GM12878 (cell line): ENCODE measurements at regions not wholly inside any gene's neighbourhood (a gene's known extent, or its start where the extent isn't known, plus 50 kb on each side); places are given as distances from the start of the nearest gene placed in this dataset.

ENCODE experiments used
- ATAC-seq: fragments of 200-7000 bp; cut with Tn5 transposase; 3 replicates; pipeline ENCODE4 v1.9.1; 2020; ENCODE audit warnings: mild to moderate bottlenecking, moderate library complexity
- BruUV-seq: library from RNA; stranded (reverse); fragments of 400-500 nt; replicated peaks from 2 replicates; lab custom pipeline; 2021; lab: Mats Ljungman, UMichigan
- CTCF ChIA-PET: fragments of 300-600 bp; sonication (Branson Sonifier 250); formaldehyde crosslinking; extraction: SDS; loops from one replicate; lab custom pipeline; 2021; ENCODE audit warnings: inconsistent platforms; lab: Yijun Ruan, JAX
- POLR2A ChIA-PET: fragments of 350-600 bp; formaldehyde crosslinking; extraction: SDS; loops from one replicate; lab custom pipeline; 2021; ENCODE audit warnings: inconsistent platforms; lab: Charles Lee
- RAD21 ChIA-PET: fragments of 300-600 bp; sonication (Branson Sonifier 250); formaldehyde crosslinking; loops from one replicate; lab custom pipeline; 2023; ENCODE audit warnings: antibody characterized with exemption; ENCODE audit not compliant: unreplicated experiment; lab: Charles Lee
- SMC1A ChIA-PET: fragments of 300-600 bp; sonication (Branson Sonifier 250); formaldehyde crosslinking; loops from one replicate; lab custom pipeline; 2023; ENCODE audit not compliant: unreplicated experiment, uncharacterized antibody; lab: Charles Lee
- DNase-seq: peaks from one replicate; pipeline ENCODE4 v3.0.0-alpha.2; 2011; ENCODE audit warnings: low read depth, low spot score
- FAIRE-seq: peaks from 3 replicates; lab custom pipeline; 2011; peaks lifted over from hg19 to GRCh38; lab: Jason Lieb, UNC
- H2AFZ ChIP-seq: 2 replicates; pipeline ENCODE4 v1.6.0; 2011; ENCODE audit warnings: low read depth, low read length, control low read depth; ENCODE audit not compliant: control insufficient read depth
- H3K27ac ChIP-seq: 2 replicates; pipeline ENCODE4 v1.5.1; 2011; ENCODE audit warnings: control low read depth; ENCODE audit not compliant: control insufficient read depth, insufficient read depth
- H3K27me3 ChIP-seq, 2 experiments: replicated peaks in 1 of 2; 2 replicates each; pipeline versions ENCODE4 v1.6.0 to v1.6.1; 2011; ENCODE audit warnings: low read length in 1 of 2; ENCODE audit not compliant: control insufficient read depth in 2 of 2, insufficient read depth in 2 of 2
- H3K36me3 ChIP-seq, 2 experiments: 2 replicates each; pipeline ENCODE4 v1.5.1; 2011; ENCODE audit warnings: low read length in 1 of 2; ENCODE audit not compliant: control insufficient read depth in 2 of 2, insufficient read depth in 2 of 2
- H3K4me1 ChIP-seq: 2 replicates; pipeline ENCODE4 v1.6.1; 2011; ENCODE audit warnings: mild to moderate bottlenecking, low read length, moderate library complexity, mixed read lengths; ENCODE audit not compliant: control insufficient read depth, insufficient read depth
- H3K4me2 ChIP-seq: 2 replicates; pipeline ENCODE4 v1.6.0; 2011; ENCODE audit warnings: control low read depth; ENCODE audit not compliant: control insufficient read depth, insufficient read depth
- H3K4me3 ChIP-seq: fragments of 200-600 bp; sonication (generic); 2 replicates; pipeline ENCODE4 v1.5.1; 2016
- H3K79me2 ChIP-seq: 2 replicates; pipeline ENCODE4 v1.6.0; 2011; ENCODE audit warnings: low read length; ENCODE audit not compliant: control insufficient read depth, insufficient read depth
- H3K9ac ChIP-seq: 2 replicates; pipeline ENCODE4 v1.8.0; 2011; ENCODE audit warnings: low read length, control low read depth, mixed read lengths; ENCODE audit not compliant: control insufficient read depth, insufficient read depth
- H3K9me3 ChIP-seq: replicated peaks from 3 replicates; pipeline ENCODE4 v1.5.1; 2011; ENCODE audit warnings: mild to moderate bottlenecking, low read length; ENCODE audit not compliant: control insufficient read depth, insufficient read depth
- H4K20me1 ChIP-seq: 2 replicates; pipeline ENCODE4 v1.6.0; 2011; ENCODE audit not compliant: control insufficient read depth, insufficient read depth
- MYB ChIP-seq: fragments of 150-350 bp; IDR thresholded peaks from 2 replicates; pipeline ENCODE4 v1.6.1; 2014; ENCODE audit warnings: mild to moderate bottlenecking, low read depth, low read length, borderline replicate concordance
- SPI1 ChIP-seq: IDR thresholded peaks from 2 replicates; pipeline ENCODE4 v1.6.1; 2011; ENCODE audit warnings: low read depth, mild to moderate bottlenecking, low read length, moderate library complexity, borderline replicate concordance; ENCODE audit not compliant: insufficient read depth
- TCF7 ChIP-seq: IDR thresholded peaks from 2 replicates; pipeline ENCODE4 v1.6.1; 2014; ENCODE audit warnings: antibody characterized with exemption, borderline replicate concordance
- YBX1 ChIP-seq: fragments of 450-650 bp; IDR thresholded peaks from 2 replicates; pipeline ENCODE4 v1.6.1; 2016; ENCODE audit warnings: antibody characterized with exemption
- ZBTB4 ChIP-seq: fragments of 450-650 bp; formaldehyde crosslinking; IDR thresholded peaks from 2 replicates; pipeline ENCODE4 v1.4.0; 2022; ENCODE audit warnings: mild to moderate bottlenecking, moderate library complexity
- ZNF207 ChIP-seq: fragments of 450-650 bp; IDR thresholded peaks from 2 replicates; pipeline ENCODE4 v1.6.1; 2014; ENCODE audit warnings: antibody characterized with exemption, mild to moderate bottlenecking, borderline replicate concordance
- WGBS: methylation state at CpG from one replicate; pipeline ENCODE4 v1.1.6; 2016; ENCODE audit warnings: low lambda C conversion rate; ENCODE audit not compliant: insufficient replicate concordance, insufficient coverage; ENCODE audit errors: missing lambda C conversion rate; 5-methylcytosine and 5-hydroxymethylcytosine counted together
- in situ Hi-C: fragments of 300-500 bp; cut with MboI; formaldehyde crosslinking; loops from 9 replicates; pipeline ENCODE4 v1.14.3; 2018; ENCODE audit warnings: mixed read lengths
- intact Hi-C: fragments of 100-400 bp; cut with micrococcal nuclease; formaldehyde crosslinking; loops from one replicate; pipeline ENCODE4 v1.14.2; 2022; ENCODE audit not compliant: unreplicated experiment
- TF ChIP-seq, protein P1 (sequence below): fragments of 450-650 bp; IDR thresholded peaks from 2 replicates; pipeline ENCODE4 v1.6.1; 2017; ENCODE audit warnings: mild to moderate bottlenecking, low read depth, inconsistent platforms; ENCODE audit not compliant: poor library complexity, severe bottlenecking

DNA sequence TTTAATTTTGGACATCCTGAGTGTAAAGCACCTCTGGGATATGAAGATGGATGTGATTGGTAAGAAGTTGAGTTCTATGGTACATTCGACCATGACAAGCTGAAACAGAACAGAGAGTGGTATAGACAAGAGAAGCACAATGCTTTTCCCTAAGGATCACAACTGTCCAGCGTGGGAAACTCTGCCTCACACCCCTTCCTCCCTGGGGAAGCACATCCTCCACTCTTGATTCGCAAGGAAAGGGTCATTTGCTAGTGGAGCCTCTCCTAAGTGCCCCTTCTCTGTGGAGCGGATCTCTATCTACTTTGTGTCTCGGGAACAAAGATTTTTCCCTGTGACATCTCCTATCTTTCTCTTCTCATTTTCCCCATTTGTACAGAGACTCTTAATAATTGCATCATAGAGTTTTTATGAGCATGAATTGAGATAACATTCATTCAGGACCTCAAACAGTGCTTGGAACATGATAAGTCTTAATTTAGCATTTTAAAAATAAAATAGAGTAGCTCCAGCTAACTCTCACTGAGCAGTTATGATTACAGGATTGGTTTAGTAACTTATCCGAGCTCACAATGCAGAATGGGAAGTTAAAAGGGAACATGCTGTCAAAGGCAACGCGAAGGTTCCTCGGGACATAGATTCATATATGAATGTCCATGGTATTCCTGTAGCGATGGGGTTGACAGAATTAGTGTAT is 775.2 kb downstream of the C6orf118 start:
- 26% methylated on average over 10 of the region's 10 CpGs for WGBS
- CTCF ChIA-PET: no interaction called here
- TF ChIP-seq SPI1 (no peak), ZBTB4 (CRISPR knock-in tag) (no peak), MYB (no peak), YBX1 (no peak), TCF7 (no peak), ZNF207 (no peak)
- TF ChIP-seq, protein P1, sequence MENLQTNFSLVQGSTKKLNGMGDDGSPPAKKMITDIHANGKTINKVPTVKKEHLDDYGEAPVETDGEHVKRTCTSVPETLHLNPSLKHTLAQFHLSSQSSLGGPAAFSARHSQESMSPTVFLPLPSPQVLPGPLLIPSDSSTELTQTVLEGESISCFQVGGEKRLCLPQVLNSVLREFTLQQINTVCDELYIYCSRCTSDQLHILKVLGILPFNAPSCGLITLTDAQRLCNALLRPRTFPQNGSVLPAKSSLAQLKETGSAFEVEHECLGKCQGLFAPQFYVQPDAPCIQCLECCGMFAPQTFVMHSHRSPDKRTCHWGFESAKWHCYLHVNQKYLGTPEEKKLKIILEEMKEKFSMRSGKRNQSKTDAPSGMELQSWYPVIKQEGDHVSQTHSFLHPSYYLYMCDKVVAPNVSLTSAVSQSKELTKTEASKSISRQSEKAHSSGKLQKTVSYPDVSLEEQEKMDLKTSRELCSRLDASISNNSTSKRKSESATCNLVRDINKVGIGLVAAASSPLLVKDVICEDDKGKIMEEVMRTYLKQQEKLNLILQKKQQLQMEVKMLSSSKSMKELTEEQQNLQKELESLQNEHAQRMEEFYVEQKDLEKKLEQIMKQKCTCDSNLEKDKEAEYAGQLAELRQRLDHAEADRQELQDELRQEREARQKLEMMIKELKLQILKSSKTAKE: no peak

More for the DNA sequence above, 775.2 kb downstream of the C6orf118 start:
- no peaks in the 10 kb centered on the region for H3K27me3 ChIP-seq
- ChIA-PET SMC1A (interaction anchor here (1.1 to 1.7 kb wide), 2 partner anchors 27 to 30 kb away, joined by 3 read pairs; no protein-coding TSS in a partner anchor), POLR2A (no interaction called here), RAD21 (no interaction called here)
- ATAC-seq (no peak), DNase-seq (no peak), FAIRE-seq (no peak)
- H3K36me3 ChIP-seq: no peaks in the 10 kb centered on the region
- no peaks in the 10 kb centered on the region for H3K9me3 ChIP-seq
- H2AFZ ChIP-seq: no peak overlapping the region
- H3K4me3 ChIP-seq: no peak overlapping the region
- no peaks in the 10 kb centered on the region for H4K20me1 ChIP-seq
- H3K9ac ChIP-seq: no peak overlapping the region
- no TSS peak for BruUV-seq
- H3K4me2 ChIP-seq: no peak overlapping the region
- no peaks in the 10 kb centered on the region for H3K79me2 ChIP-seq
- intact Hi-C loops: no loop called here
- H3K4me1 ChIP-seq: no peaks in the 10 kb centered on the region
- H3K27ac ChIP-seq: no peak overlapping the region
- in situ Hi-C loops: no loop called here
